ENCODE measurements at regions not wholly inside any gene's neighbourhood (a gene's known extent, or its start where the extent isn't known, plus 50 kb on each side); places are given as distances from the start of the nearest gene placed in this dataset.

GRCh38 chr17:77721846-77722160 is 236.7 kb upstream of the TNRC6C start (continued):
- TF ChIP-seq TFE3 (CRISPR knock-in tag; IDR thresholded peaks at IDR 0.05): no peak
- no peak for TF ChIP-seq SMAD9 (CRISPR knock-in tag; IDR thresholded peaks at IDR 0.05)
- no peak for TF ChIP-seq ZNF276 (CRISPR knock-in tag; IDR thresholded peaks at IDR 0.05; ENCODE audit: low read depth)
- no peak for TF ChIP-seq BATF2 (CRISPR knock-in tag; IDR thresholded peaks at IDR 0.05)

- CTCF ChIA-PET (ENCODE audit: low intra/inter-chr PET ratio, low total read pairs): no interaction called here
- no peak overlapping the region for H2AFZ ChIP-seq (ENCODE audit: low read length)
- POLR2A ChIA-PET: no interaction called here
- peaks cover 13% of the 10 kb centered on the region for H3K4me1 ChIP-seq (ENCODE audit: insufficient read depth, low read length)
- H3K4me2 ChIP-seq (ENCODE audit: low read depth, low read length): no peak overlapping the region
- no peak overlapping the region for H3K27ac ChIP-seq (ENCODE audit: extremely low read length, insufficient read depth, low read length)
- in situ Hi-C loops (cut with HindIII; ENCODE audit: extremely low pct_ligation_motif_present, low pct_unique_long_range_greater_than_20kb) (no loop called here), intact Hi-C loops (cut with micrococcal nuclease; ENCODE audit: unreplicated experiment) (no loop called here)
- no peaks in the 10 kb centered on the region for H3K36me3 ChIP-seq (replicated peaks in 1 of 2; ENCODE audit: control insufficient read depth in 1 of 2, insufficient read depth in 2 of 2, low read length in 2 of 2)
- no peak overlapping the region for H3K4me3 ChIP-seq (replicated peaks in 1 of 3; ENCODE audit: insufficient read depth in 1 of 3, low read depth in 2 of 3, low read length in 3 of 3)
- FAIRE-seq (no peak), DNase-seq (ENCODE audit: low spot score) (no peak), ATAC-seq (no peak)
- no TSS peak for BruUV-seq (replicated peaks)
- H3K9me3 ChIP-seq (ENCODE audit: low read length): no peaks in the 10 kb centered on the region
- H4K20me1 ChIP-seq (ENCODE audit: insufficient read depth, low read length): no peaks in the 10 kb centered on the region
- H3K79me2 ChIP-seq (ENCODE audit: insufficient read depth, low read length): no peaks in the 10 kb centered on the region
- WGBS (ENCODE audit: low lambda C conversion rate): 37% methylated on average over 8 of the region's 8 CpGs
- H3K9ac ChIP-seq (ENCODE audit: insufficient read depth, low read depth, low read length): no peak overlapping the region
- H3K27me3 ChIP-seq (ENCODE audit: control insufficient read depth in 1 of 2, insufficient read depth in 2 of 2, low read length in 2 of 2): peaks cover 12 to 61% of the 10 kb centered on the region in 2 experiments; a peak in 4 of 5 replicates
- no peak for TF ChIP-seq MAF1 (CRISPR knock-in tag; IDR thresholded peaks at IDR 0.05; ENCODE audit: borderline replicate concordance)
- no peak for TF ChIP-seq KDM5A (IDR thresholded peaks at IDR 0.05; ENCODE audit: borderline replicate concordance, low read length)
- no peak for TF ChIP-seq ZC3H4 (CRISPR knock-in tag; IDR thresholded peaks at IDR 0.05; ENCODE audit: borderline replicate concordance)
- TF ChIP-seq ZHX1 (CRISPR knock-in tag; IDR thresholded peaks at IDR 0.05; ENCODE audit: low read depth): no peak
- no peak for TF ChIP-seq TEAD2 (CRISPR knock-in tag; IDR thresholded peaks at IDR 0.05)
- TF ChIP-seq CREB1 (IDR thresholded peaks at IDR 0.05): no peak
- no peak for TF ChIP-seq CREB1 (CRISPR knock-in tag; IDR thresholded peaks at IDR 0.05)
- no peak for TF ChIP-seq ZFP36 (IDR thresholded peaks at IDR 0.05; ENCODE audit: borderline replicate concordance, low read depth, low read length, partially characterized antibody)
- TF ChIP-seq ZNF619 (CRISPR knock-in tag; IDR thresholded peaks at IDR 0.05): no peak
- TF ChIP-seq ZNF234 (CRISPR knock-in tag; conservative IDR thresholded peaks at IDR 0.05): no peak
- TF ChIP-seq MEIS2 (CRISPR knock-in tag; IDR thresholded peaks at IDR 0.05): no peak
- no peak for TF ChIP-seq U2AF2 (IDR thresholded peaks at IDR 0.05; ENCODE audit: low read depth, low read length)
- no peak for TF ChIP-seq RAD51 (IDR thresholded peaks at IDR 0.05; ENCODE audit: borderline replicate concordance)
- TF ChIP-seq ZNF577 (CRISPR knock-in tag; IDR thresholded peaks at IDR 0.05; ENCODE audit: borderline replicate concordance, low read depth): no peak
- no peak for TF ChIP-seq ZBTB1 (CRISPR knock-in tag; IDR thresholded peaks at IDR 0.05; ENCODE audit: borderline replicate concordance)
- no peak for TF ChIP-seq ETV5 (CRISPR knock-in tag; IDR thresholded peaks at IDR 0.05; ENCODE audit: borderline replicate concordance)
Measured at GRCh38 chr17:77722366-77722765, 236.1 kb upstream of the TNRC6C start.

All from HepG2 (cell line).